ENCODE measurements at regions not wholly inside any gene's neighbourhood (a gene's known extent, or its start where the extent isn't known, plus 50 kb on each side); places are given as distances from the start of the nearest gene placed in this dataset.
"Not testable (repeated sequence)": the region's sequence is repeated elsewhere in the genome, so short reads cannot be mapped to it uniquely, and the experiment has no call there.

GRCh38 chr3:74053970-74054516 is 429.3 kb upstream of the PDZRN3 start:
- no peak for DNase-seq

- DNase-seq, result no peak
Measured at GRCh38 chr3:74049444-74049843, 424.7 kb upstream of the PDZRN3 start.

- no peak for DNase-seq
Measured at GRCh38 chr3:74048699-74049098, 424.0 kb upstream of the PDZRN3 start.

- DNase-seq, result no peak
Measured at GRCh38 chr3:74045000-74045399, 420.3 kb upstream of the PDZRN3 start.

GRCh38 chr3:74041068-74041675 is 416.4 kb upstream of the PDZRN3 start:
- no peak for DNase-seq

- DNase-seq, result no peak
Measured at GRCh38 chr3:74039105-74039504, 414.4 kb upstream of the PDZRN3 start.

- DNase-seq, result no peak
Measured at GRCh38 chr3:74036568-74036967, 411.8 kb upstream of the PDZRN3 start.

- no peak for DNase-seq
Measured at GRCh38 chr3:74036102-74036501, 411.4 kb upstream of the PDZRN3 start.

GRCh38 chr3:74033806-74034205 is 409.1 kb upstream of the PDZRN3 start:
- DNase-seq, result no peak

- no peak for DNase-seq
Measured at GRCh38 chr3:74033381-74033780, 408.6 kb upstream of the PDZRN3 start.

- DNase-seq, result no peak
Measured at GRCh38 chr3:74027121-74027520, 402.4 kb upstream of the PDZRN3 start.

GRCh38 chr3:74023395-74023794 is 398.7 kb upstream of the PDZRN3 start:
- DNase-seq, result no peak

- DNase-seq, result peak; percentile 72
Measured at GRCh38 chr3:74021449-74021848, 396.7 kb upstream of the PDZRN3 start.

- DNase-seq, result no peak
Measured at GRCh38 chr3:74009961-74010844, 385.5 kb upstream of the PDZRN3 start.

GRCh38 chr3:74004386-74004785 is 379.6 kb upstream of the PDZRN3 start:
- no peak for DNase-seq

GRCh38 chr3:74003734-74004133 is 379.0 kb upstream of the PDZRN3 start:
- no peak for DNase-seq

- DNase-seq, result no peak
Measured at GRCh38 chr3:74001436-74001835, 376.7 kb upstream of the PDZRN3 start.

GRCh38 chr3:74000725-74001124 is 376.0 kb upstream of the PDZRN3 start:
- no peak for DNase-seq

GRCh38 chr3:73999501-73999900 is 374.8 kb upstream of the PDZRN3 start:
- DNase-seq, result no peak

GRCh38 chr3:73990691-73991090 is 365.9 kb upstream of the PDZRN3 start:
- DNase-seq, result not testable (repeated sequence)

GRCh38 chr3:73966733-73967132 is 342.0 kb upstream of the PDZRN3 start:
- DNase-seq, result no peak

GRCh38 chr3:73964818-73965217 is 340.1 kb upstream of the PDZRN3 start:
- DNase-seq, result no peak

GRCh38 chr3:73955494-73956070 is 330.8 kb upstream of the PDZRN3 start:
- DNase-seq, result no peak
